OCI-LY1 (cell line): ENCODE measurements at regions not wholly inside any gene's neighbourhood (a gene's known extent, or its start where the extent isn't known, plus 50 kb on each side); places are given as distances from the start of the nearest gene placed in this dataset.

Experiments used
- EZH2 ChIP-seq: fragments of 200-600 bp; sonication (generic), shearing (Covaris generic); IDR thresholded peaks from 2 replicates; pipeline ENCODE4 v1.8.0; 2017; ENCODE audit warnings: borderline replicate concordance, mixed run types, mild to moderate bottlenecking, antibody characterized with exemption, low read length, moderate library complexity, mixed read lengths
- TF ChIP-seq, protein P1 (sequence below): fragments of 200-600 bp; sonication (generic), shearing (Covaris generic); IDR thresholded peaks from 2 replicates; pipeline ENCODE4 v1.5.1; 2017; ENCODE audit warnings: mild to moderate bottlenecking, antibody characterized with exemption, low read length, moderate library complexity, mixed read lengths

DNA sequence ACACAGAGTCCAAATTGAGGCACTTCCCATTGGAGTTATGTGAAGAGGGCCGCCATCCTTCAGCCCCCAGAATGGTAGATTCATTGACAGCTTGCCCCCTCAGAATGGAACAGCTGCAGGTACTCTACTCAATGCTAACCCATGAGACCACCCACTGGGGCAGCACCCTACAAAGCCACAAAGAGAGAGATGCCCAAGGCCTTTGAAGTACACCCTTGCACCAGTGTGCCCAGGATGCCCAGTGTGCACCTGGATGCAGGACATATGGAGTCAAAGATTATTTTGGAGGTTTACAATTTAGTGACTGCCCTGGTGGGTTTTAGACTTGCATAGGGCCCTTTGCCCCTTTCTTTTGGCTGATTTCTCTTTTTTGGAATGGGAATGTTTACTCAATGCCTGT lies 933.9 kb downstream of the SLC16A7 start:
- TF ChIP-seq, protein P1, sequence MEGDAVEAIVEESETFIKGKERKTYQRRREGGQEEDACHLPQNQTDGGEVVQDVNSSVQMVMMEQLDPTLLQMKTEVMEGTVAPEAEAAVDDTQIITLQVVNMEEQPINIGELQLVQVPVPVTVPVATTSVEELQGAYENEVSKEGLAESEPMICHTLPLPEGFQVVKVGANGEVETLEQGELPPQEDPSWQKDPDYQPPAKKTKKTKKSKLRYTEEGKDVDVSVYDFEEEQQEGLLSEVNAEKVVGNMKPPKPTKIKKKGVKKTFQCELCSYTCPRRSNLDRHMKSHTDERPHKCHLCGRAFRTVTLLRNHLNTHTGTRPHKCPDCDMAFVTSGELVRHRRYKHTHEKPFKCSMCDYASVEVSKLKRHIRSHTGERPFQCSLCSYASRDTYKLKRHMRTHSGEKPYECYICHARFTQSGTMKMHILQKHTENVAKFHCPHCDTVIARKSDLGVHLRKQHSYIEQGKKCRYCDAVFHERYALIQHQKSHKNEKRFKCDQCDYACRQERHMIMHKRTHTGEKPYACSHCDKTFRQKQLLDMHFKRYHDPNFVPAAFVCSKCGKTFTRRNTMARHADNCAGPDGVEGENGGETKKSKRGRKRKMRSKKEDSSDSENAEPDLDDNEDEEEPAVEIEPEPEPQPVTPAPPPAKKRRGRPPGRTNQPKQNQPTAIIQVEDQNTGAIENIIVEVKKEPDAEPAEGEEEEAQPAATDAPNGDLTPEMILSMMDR, result no peak
- no peak for TF ChIP-seq EZH2
